CD4-positive, alpha-beta T cell treated with Interleukin-4 for 1 hour (primary cell): ENCODE measurements at regions not wholly inside any gene's neighbourhood (a gene's known extent, or its start where the extent isn't known, plus 50 kb on each side); places are given as distances from the start of the nearest gene placed in this dataset.
"Not testable (repeated sequence)": the region's sequence is repeated elsewhere in the genome, so short reads cannot be mapped to it uniquely, and the experiment has no call there.

Source experiments
- DNase-seq, 2 donors: peaks; one replicate each; pipeline ENCODE4 v3.0.0-alpha.2; 2020 to 2022

- DNase-seq = no peak
Observed at GRCh38 chr5:126233256-126233655, 190.0 kb upstream of the GRAMD2B start.

- peak in 1 of 2 donors; percentile 3 for DNase-seq
Observed at GRCh38 chr5:126234563-126235195, 188.5 kb upstream of the GRAMD2B start.

GRCh38 chr5:126235628-126236027, 187.6 kb upstream of the GRAMD2B start:
- no peak for DNase-seq

- DNase-seq = no peak
Observed at GRCh38 chr5:126236994-126237393, 186.2 kb upstream of the GRAMD2B start.

- no peak for DNase-seq
Observed at GRCh38 chr5:126248611-126249010, 174.6 kb upstream of the GRAMD2B start.

- DNase-seq = no peak
Observed at GRCh38 chr5:126251024-126251423, 172.2 kb upstream of the GRAMD2B start.

- DNase-seq = no peak
Observed at GRCh38 chr5:126253406-126253805, 169.8 kb upstream of the GRAMD2B start.

- no peak for DNase-seq
Observed at GRCh38 chr5:126263591-126264184, 159.5 kb upstream of the GRAMD2B start.

GRCh38 chr5:126265917-126266316, 157.3 kb upstream of the GRAMD2B start:
- no peak for DNase-seq

- DNase-seq = no peak
Observed at GRCh38 chr5:126267438-126267837, 155.8 kb upstream of the GRAMD2B start.

- no peak for DNase-seq
Observed at GRCh38 chr5:126268697-126269315, 154.4 kb upstream of the GRAMD2B start.

GRCh38 chr5:126269511-126269910, 153.7 kb upstream of the GRAMD2B start:
- no peak for DNase-seq

- no peak for DNase-seq
Observed at GRCh38 chr5:126271141-126271540, 152.1 kb upstream of the GRAMD2B start.

GRCh38 chr5:126274076-126274762, 149.0 kb upstream of the GRAMD2B start:
- no peak for DNase-seq

GRCh38 chr5:126274763-126275125, 148.5 kb upstream of the GRAMD2B start:
- no peak for DNase-seq

GRCh38 chr5:126277762-126278161, 145.4 kb upstream of the GRAMD2B start:
- no peak for DNase-seq

- no peak for DNase-seq
Observed at GRCh38 chr5:126280343-126280742, 142.9 kb upstream of the GRAMD2B start.

GRCh38 chr5:126280846-126281245, 142.4 kb upstream of the GRAMD2B start:
- no peak for DNase-seq

- no peak for DNase-seq
Observed at GRCh38 chr5:126284977-126285696, 138.1 kb upstream of the GRAMD2B start.

- DNase-seq = not testable (repeated sequence)
Observed at GRCh38 chr5:126296121-126296520, 127.1 kb upstream of the GRAMD2B start.

- no peak for DNase-seq
Observed at GRCh38 chr5:126300293-126300692, 122.9 kb upstream of the GRAMD2B start.

- no peak for DNase-seq
Observed at GRCh38 chr5:126301056-126301455, 122.2 kb upstream of the GRAMD2B start.

GRCh38 chr5:126309860-126310259, 113.3 kb upstream of the GRAMD2B start:
- DNase-seq = no peak
